H1 (cell line): ENCODE measurements at regions not wholly inside any gene's neighbourhood (a gene's known extent, or its start where the extent isn't known, plus 50 kb on each side); places are given as distances from the start of the nearest gene placed in this dataset.

Experiments used
- CHD1 ChIP-seq: IDR thresholded peaks from 2 replicates; pipeline ENCODE4 v1.6.1; 2012; ENCODE audit warnings: low read depth, low read length, improper control_type of control experiment
- GABPA ChIP-seq: IDR thresholded peaks from 2 replicates; pipeline ENCODE4 v1.6.1; 2011; ENCODE audit warnings: mild to moderate bottlenecking, low read length, moderate library complexity, borderline replicate concordance; ENCODE audit not compliant: insufficient read depth
- TF ChIP-seq, protein P1 (sequence below): fragments of 300-600 bp; sonication (generic); IDR thresholded peaks from 2 replicates; pipeline ENCODE4 v1.7.1; 2012; ENCODE audit warnings: low read length, moderate library complexity, mild to moderate bottlenecking, inconsistent platforms; ENCODE audit not compliant: insufficient replicate concordance
- TF ChIP-seq, protein P2 (sequence below): IDR thresholded peaks from 2 replicates; pipeline ENCODE4 v1.6.1; 2011; ENCODE audit warnings: low read length, improper control_type of control experiment

DNA sequence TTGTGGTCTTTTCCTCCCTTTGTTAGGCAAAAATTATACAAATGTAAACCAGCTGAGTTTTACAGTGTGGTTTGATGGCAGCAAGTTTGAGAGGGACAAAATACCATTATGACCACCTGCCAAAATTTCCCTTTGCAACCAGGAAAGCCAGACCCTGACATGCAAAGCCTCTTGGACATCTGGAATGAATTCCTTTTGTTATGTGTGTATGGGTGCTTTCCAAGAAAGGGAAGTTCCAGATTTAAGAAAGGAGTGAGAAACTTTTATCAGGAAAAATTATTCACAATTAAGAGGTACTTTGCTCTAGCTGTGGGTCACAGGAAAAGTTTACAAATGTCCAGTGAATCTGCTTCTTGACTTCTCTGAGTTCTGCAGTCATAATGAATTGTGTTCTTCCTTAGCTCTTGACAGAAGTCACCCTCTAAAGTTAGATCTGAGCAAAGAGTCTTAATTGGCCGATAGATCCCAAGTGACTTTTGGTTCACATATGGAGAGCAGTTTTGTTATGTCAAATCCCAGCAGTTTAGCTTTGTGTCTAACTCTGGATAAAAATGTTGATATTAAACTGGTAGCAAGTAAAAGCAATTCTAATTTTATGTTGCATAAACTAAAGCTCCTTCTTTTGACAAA lies 295.9 kb upstream of the ZNF608 start (continued):
- TF ChIP-seq, protein P1, sequence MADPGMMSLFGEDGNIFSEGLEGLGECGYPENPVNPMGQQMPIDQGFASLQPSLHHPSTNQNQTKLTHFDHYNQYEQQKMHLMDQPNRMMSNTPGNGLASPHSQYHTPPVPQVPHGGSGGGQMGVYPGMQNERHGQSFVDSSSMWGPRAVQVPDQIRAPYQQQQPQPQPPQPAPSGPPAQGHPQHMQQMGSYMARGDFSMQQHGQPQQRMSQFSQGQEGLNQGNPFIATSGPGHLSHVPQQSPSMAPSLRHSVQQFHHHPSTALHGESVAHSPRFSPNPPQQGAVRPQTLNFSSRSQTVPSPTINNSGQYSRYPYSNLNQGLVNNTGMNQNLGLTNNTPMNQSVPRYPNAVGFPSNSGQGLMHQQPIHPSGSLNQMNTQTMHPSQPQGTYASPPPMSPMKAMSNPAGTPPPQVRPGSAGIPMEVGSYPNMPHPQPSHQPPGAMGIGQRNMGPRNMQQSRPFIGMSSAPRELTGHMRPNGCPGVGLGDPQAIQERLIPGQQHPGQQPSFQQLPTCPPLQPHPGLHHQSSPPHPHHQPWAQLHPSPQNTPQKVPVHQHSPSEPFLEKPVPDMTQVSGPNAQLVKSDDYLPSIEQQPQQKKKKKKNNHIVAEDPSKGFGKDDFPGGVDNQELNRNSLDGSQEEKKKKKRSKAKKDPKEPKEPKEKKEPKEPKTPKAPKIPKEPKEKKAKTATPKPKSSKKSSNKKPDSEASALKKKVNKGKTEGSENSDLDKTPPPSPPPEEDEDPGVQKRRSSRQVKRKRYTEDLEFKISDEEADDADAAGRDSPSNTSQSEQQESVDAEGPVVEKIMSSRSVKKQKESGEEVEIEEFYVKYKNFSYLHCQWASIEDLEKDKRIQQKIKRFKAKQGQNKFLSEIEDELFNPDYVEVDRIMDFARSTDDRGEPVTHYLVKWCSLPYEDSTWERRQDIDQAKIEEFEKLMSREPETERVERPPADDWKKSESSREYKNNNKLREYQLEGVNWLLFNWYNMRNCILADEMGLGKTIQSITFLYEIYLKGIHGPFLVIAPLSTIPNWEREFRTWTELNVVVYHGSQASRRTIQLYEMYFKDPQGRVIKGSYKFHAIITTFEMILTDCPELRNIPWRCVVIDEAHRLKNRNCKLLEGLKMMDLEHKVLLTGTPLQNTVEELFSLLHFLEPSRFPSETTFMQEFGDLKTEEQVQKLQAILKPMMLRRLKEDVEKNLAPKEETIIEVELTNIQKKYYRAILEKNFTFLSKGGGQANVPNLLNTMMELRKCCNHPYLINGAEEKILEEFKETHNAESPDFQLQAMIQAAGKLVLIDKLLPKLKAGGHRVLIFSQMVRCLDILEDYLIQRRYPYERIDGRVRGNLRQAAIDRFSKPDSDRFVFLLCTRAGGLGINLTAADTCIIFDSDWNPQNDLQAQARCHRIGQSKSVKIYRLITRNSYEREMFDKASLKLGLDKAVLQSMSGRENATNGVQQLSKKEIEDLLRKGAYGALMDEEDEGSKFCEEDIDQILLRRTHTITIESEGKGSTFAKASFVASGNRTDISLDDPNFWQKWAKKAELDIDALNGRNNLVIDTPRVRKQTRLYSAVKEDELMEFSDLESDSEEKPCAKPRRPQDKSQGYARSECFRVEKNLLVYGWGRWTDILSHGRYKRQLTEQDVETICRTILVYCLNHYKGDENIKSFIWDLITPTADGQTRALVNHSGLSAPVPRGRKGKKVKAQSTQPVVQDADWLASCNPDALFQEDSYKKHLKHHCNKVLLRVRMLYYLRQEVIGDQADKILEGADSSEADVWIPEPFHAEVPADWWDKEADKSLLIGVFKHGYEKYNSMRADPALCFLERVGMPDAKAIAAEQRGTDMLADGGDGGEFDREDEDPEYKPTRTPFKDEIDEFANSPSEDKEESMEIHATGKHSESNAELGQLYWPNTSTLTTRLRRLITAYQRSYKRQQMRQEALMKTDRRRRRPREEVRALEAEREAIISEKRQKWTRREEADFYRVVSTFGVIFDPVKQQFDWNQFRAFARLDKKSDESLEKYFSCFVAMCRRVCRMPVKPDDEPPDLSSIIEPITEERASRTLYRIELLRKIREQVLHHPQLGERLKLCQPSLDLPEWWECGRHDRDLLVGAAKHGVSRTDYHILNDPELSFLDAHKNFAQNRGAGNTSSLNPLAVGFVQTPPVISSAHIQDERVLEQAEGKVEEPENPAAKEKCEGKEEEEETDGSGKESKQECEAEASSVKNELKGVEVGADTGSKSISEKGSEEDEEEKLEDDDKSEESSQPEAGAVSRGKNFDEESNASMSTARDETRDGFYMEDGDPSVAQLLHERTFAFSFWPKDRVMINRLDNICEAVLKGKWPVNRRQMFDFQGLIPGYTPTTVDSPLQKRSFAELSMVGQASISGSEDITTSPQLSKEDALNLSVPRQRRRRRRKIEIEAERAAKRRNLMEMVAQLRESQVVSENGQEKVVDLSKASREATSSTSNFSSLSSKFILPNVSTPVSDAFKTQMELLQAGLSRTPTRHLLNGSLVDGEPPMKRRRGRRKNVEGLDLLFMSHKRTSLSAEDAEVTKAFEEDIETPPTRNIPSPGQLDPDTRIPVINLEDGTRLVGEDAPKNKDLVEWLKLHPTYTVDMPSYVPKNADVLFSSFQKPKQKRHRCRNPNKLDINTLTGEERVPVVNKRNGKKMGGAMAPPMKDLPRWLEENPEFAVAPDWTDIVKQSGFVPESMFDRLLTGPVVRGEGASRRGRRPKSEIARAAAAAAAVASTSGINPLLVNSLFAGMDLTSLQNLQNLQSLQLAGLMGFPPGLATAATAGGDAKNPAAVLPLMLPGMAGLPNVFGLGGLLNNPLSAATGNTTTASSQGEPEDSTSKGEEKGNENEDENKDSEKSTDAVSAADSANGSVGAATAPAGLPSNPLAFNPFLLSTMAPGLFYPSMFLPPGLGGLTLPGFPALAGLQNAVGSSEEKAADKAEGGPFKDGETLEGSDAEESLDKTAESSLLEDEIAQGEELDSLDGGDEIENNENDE, result no peak
- TF ChIP-seq CHD1 (no peak), GABPA (no peak)
- TF ChIP-seq, protein P2, sequence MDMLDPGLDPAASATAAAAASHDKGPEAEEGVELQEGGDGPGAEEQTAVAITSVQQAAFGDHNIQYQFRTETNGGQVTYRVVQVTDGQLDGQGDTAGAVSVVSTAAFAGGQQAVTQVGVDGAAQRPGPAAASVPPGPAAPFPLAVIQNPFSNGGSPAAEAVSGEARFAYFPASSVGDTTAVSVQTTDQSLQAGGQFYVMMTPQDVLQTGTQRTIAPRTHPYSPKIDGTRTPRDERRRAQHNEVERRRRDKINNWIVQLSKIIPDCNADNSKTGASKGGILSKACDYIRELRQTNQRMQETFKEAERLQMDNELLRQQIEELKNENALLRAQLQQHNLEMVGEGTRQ, result no peak
- TF ChIP-seq, all 59 proteins: peak for 0
